K562 (cell line): ENCODE measurements at regions not wholly inside any gene's neighbourhood (a gene's known extent, or its start where the extent isn't known, plus 50 kb on each side); places are given as distances from the start of the nearest gene placed in this dataset.
A peak's percentile ranks its signal among the peaks of the same experiment; 100 is the strongest.

Source experiments
- CBFA2T2 ChIP-seq: fragments of 450-650 bp; conservative IDR thresholded peaks from 2 replicates; pipeline ENCODE4 v1.6.1; 2017; ENCODE audit warnings: mild to moderate bottlenecking
- CBFA2T3 ChIP-seq: fragments of 450-650 bp; IDR thresholded peaks from 2 replicates; pipeline ENCODE4 v1.6.1; 2017
- CEBPB ChIP-seq: fragments of 450-650 bp; IDR thresholded peaks from 2 replicates; pipeline ENCODE4 v1.6.1; 2016; ENCODE audit warnings: missing genetic modification characterization, missing compliant biosample characterization
- CSDE1 ChIP-seq, 2 experiments: fragments of 450-650 bp; IDR thresholded peaks; 2 replicates each; pipeline ENCODE4 v1.6.1; 2016; ENCODE audit warnings: mild to moderate bottlenecking in 1 of 2
- DACH1 ChIP-seq: fragments of 450-650 bp; IDR thresholded peaks from 2 replicates; pipeline ENCODE4 v1.6.1; 2018; ENCODE audit not compliant: partially characterized antibody
- GABPB2 ChIP-seq: fragments of 250-450 bp; sonication (Bioruptor Pico); conservative IDR thresholded peaks from 2 replicates; pipeline ENCODE4 v1.5.1; 2021; ENCODE audit warnings: mild to moderate bottlenecking
- HDGF ChIP-seq: fragments of 450-650 bp; IDR thresholded peaks from 2 replicates; pipeline ENCODE4 v1.6.1; 2016
- NFIX ChIP-seq: fragments of 250-450 bp; sonication (Bioruptor Pico); IDR thresholded peaks from 2 replicates; pipeline ENCODE4 v1.4.0; 2020; ENCODE audit warnings: low read depth, mild to moderate bottlenecking, moderate library complexity
- PHTF2 ChIP-seq: fragments of 250-450 bp; sonication (Bioruptor Pico); IDR thresholded peaks from 2 replicates; pipeline ENCODE4 v1.5.0; 2021; ENCODE audit warnings: mild to moderate bottlenecking
- PTBP1 ChIP-seq: fragments of 200-400 bp; formaldehyde crosslinking; IDR thresholded peaks from 2 replicates; pipeline ENCODE4 v1.6.1; 2017; ENCODE audit warnings: low read depth, low read length
- PTTG1 ChIP-seq: fragments of 450-650 bp; IDR thresholded peaks from 2 replicates; pipeline ENCODE4 v1.6.1; 2016; ENCODE audit warnings: low read depth, mild to moderate bottlenecking, missing genetic modification characterization, missing compliant biosample characterization
- PYGO2 ChIP-seq: fragments of 450-650 bp; IDR thresholded peaks from 2 replicates; pipeline ENCODE4 v1.6.1; 2016; ENCODE audit warnings: mild to moderate bottlenecking, missing genetic modification characterization, moderate library complexity, missing compliant biosample characterization
- RBFOX2 ChIP-seq: fragments of 200-400 bp; formaldehyde crosslinking; IDR thresholded peaks from 2 replicates; pipeline ENCODE4 v1.6.1; 2017; ENCODE audit warnings: low read depth, mild to moderate bottlenecking, low read length, moderate library complexity
- RNF2 ChIP-seq: sonication (generic); IDR thresholded peaks from 2 replicates; pipeline ENCODE4 v1.6.1; 2016
- SMARCA4 ChIP-seq: fragments of 450-650 bp; IDR thresholded peaks from 2 replicates; pipeline ENCODE4 v1.6.1; 2016
- SP2 ChIP-seq: IDR thresholded peaks from 2 replicates; pipeline ENCODE4 v1.6.1; 2011; ENCODE audit warnings: mild to moderate bottlenecking, low read depth, low read length, moderate library complexity; ENCODE audit not compliant: poor library complexity, severe bottlenecking; ENCODE audit errors: extremely low read depth
- SUPT5H ChIP-seq: fragments of 450-650 bp; IDR thresholded peaks from 2 replicates; pipeline ENCODE4 v1.6.1; 2016
- TCF7 ChIP-seq: sonication (generic); IDR thresholded peaks from 2 replicates; pipeline ENCODE4 v1.6.1; 2016; ENCODE audit warnings: antibody characterized with exemption, borderline replicate concordance
- TRIM28 ChIP-seq: fragments of 450-650 bp; IDR thresholded peaks from 2 replicates; pipeline ENCODE4 v1.6.1; 2017
- ZNF212 ChIP-seq: fragments of 450-650 bp; formaldehyde crosslinking; IDR thresholded peaks from 2 replicates; pipeline ENCODE4 v1.4.0; 2020; ENCODE audit warnings: mild to moderate bottlenecking
- ZNF695 ChIP-seq: fragments of 450-650 bp; formaldehyde crosslinking; IDR thresholded peaks from 2 replicates; pipeline ENCODE4 v1.4.0; 2020; ENCODE audit warnings: mild to moderate bottlenecking, moderate library complexity
- TF ChIP-seq, protein P1 (sequence below): sonication (generic); formaldehyde crosslinking; IDR thresholded peaks from 2 replicates; pipeline ENCODE4 v1.8.0; 2022; ENCODE audit warnings: mild to moderate bottlenecking, missing genetic modification reagents
- TF ChIP-seq, protein P2 (sequence below): fragments of 450-650 bp; formaldehyde crosslinking; IDR thresholded peaks from 2 replicates; pipeline ENCODE4 v1.4.0; 2020; ENCODE audit warnings: mild to moderate bottlenecking, moderate library complexity
- TF ChIP-seq, protein P3 (sequence below): conservative IDR thresholded peaks from 2 replicates; pipeline ENCODE4 v1.6.1; 2011; ENCODE audit warnings: low read depth, mild to moderate bottlenecking, low read length; ENCODE audit not compliant: control insufficient read depth

DNA sequence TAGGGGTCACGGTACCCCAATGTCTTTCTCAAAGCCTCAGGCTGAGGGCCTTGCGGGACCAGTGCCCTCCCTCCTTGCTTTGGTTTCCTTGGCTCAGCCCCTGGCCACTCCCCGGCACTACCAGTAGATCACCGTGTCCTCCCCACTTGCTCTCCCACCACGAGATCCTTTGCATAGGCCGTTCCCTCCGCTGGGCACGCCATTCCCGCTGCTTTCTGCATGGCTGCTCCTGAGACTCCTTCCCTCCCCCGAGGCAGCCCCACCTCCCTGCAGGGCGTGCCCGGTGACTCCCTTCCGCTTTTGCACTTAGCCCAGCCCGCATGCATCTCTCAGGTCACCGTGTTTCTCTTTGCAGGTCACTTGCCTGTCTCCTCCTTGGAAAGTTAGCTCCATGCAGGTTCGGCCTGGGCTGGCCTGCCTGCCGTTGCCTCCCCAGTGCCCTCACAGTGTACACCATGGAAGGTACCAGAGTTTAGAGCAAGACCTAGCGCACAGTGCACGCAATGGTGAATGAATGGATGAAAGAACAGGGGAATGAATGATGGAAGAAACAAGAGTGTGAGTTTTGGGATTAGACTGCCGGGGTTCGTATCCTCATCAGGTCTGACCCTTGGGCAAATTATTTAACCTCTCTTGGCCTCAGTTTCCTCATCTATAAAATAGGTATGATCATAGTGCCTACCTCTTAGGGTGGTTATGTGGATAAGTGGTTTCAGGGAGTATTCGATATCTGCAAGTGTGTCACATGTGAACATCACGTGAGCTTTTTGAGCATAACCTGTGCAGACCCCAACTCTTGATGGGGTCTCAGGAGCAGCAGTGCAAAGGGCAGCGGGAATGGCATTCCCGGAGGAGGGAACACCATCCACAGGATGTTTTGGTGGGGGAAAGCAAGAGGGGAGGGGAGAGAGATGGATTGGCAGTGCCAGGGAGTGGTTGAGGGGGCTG lies 214.3 kb downstream of the C9orf50 start (continued):
- TF ChIP-seq, protein P1, sequence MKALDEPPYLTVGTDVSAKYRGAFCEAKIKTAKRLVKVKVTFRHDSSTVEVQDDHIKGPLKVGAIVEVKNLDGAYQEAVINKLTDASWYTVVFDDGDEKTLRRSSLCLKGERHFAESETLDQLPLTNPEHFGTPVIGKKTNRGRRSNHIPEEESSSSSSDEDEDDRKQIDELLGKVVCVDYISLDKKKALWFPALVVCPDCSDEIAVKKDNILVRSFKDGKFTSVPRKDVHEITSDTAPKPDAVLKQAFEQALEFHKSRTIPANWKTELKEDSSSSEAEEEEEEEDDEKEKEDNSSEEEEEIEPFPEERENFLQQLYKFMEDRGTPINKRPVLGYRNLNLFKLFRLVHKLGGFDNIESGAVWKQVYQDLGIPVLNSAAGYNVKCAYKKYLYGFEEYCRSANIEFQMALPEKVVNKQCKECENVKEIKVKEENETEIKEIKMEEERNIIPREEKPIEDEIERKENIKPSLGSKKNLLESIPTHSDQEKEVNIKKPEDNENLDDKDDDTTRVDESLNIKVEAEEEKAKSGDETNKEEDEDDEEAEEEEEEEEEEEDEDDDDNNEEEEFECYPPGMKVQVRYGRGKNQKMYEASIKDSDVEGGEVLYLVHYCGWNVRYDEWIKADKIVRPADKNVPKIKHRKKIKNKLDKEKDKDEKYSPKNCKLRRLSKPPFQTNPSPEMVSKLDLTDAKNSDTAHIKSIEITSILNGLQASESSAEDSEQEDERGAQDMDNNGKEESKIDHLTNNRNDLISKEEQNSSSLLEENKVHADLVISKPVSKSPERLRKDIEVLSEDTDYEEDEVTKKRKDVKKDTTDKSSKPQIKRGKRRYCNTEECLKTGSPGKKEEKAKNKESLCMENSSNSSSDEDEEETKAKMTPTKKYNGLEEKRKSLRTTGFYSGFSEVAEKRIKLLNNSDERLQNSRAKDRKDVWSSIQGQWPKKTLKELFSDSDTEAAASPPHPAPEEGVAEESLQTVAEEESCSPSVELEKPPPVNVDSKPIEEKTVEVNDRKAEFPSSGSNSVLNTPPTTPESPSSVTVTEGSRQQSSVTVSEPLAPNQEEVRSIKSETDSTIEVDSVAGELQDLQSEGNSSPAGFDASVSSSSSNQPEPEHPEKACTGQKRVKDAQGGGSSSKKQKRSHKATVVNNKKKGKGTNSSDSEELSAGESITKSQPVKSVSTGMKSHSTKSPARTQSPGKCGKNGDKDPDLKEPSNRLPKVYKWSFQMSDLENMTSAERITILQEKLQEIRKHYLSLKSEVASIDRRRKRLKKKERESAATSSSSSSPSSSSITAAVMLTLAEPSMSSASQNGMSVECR (CRISPR knock-in tag), result no peak; the same call in 1 of the 2 replicates
- peak; percentile 93 for TF ChIP-seq HDGF
- TF ChIP-seq GABPB2 (CRISPR knock-in tag), result no peak
- no peak for TF ChIP-seq ZNF212 (CRISPR knock-in tag)
- TF ChIP-seq PYGO2, result no peak
- TF ChIP-seq TRIM28, result 0 out of 2 replicates have a peak, but pooled peaks have one; percentile 19
- no peak for TF ChIP-seq NFIX (CRISPR knock-in tag)
- TF ChIP-seq, protein P2, sequence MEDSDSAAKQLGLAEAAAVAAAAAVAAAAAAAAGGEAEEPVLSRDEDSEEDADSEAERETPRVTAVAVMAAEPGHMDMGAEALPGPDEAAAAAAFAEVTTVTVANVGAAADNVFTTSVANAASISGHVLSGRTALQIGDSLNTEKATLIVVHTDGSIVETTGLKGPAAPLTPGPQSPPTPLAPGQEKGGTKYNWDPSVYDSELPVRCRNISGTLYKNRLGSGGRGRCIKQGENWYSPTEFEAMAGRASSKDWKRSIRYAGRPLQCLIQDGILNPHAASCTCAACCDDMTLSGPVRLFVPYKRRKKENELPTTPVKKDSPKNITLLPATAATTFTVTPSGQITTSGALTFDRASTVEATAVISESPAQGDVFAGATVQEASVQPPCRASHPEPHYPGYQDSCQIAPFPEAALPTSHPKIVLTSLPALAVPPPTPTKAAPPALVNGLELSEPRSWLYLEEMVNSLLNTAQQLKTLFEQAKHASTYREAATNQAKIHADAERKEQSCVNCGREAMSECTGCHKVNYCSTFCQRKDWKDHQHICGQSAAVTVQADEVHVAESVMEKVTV (CRISPR knock-in tag), result no peak
- no peak for TF ChIP-seq PTBP1
- TF ChIP-seq RNF2, result peak; percentile 88; the same call in 1 of the 2 replicates
- peak; percentile 77 for TF ChIP-seq RBFOX2
- no peak for TF ChIP-seq PTTG1 (tag)
- no peak for TF ChIP-seq ZNF695 (CRISPR knock-in tag)
- TF ChIP-seq SP2, result no peak
- TF ChIP-seq PHTF2 (CRISPR knock-in tag), result no peak
- TF ChIP-seq DACH1, result no peak
- TF ChIP-seq SMARCA4, result peak; percentile 66
- TF ChIP-seq CBFA2T2, result 0 out of 2 replicates have a peak, but pooled peaks have one; percentile 19
- TF ChIP-seq TCF7, result no peak
- TF ChIP-seq SUPT5H, result peak; percentile 87
- TF ChIP-seq CSDE1 (IDR thresholded peaks at IDR 0.05), result no peak
- TF ChIP-seq CBFA2T3, result no peak
- no peak for TF ChIP-seq CEBPB (tag)
- TF ChIP-seq, protein P3, sequence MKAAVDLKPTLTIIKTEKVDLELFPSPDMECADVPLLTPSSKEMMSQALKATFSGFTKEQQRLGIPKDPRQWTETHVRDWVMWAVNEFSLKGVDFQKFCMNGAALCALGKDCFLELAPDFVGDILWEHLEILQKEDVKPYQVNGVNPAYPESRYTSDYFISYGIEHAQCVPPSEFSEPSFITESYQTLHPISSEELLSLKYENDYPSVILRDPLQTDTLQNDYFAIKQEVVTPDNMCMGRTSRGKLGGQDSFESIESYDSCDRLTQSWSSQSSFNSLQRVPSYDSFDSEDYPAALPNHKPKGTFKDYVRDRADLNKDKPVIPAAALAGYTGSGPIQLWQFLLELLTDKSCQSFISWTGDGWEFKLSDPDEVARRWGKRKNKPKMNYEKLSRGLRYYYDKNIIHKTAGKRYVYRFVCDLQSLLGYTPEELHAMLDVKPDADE, result no peak; the same call in 1 of the 2 replicates
